HL-60 (cell line): ENCODE measurements at regions not wholly inside any gene's neighbourhood (a gene's known extent, or its start where the extent isn't known, plus 50 kb on each side); places are given as distances from the start of the nearest gene placed in this dataset.
"Not testable (repeated sequence)": the region's sequence is repeated elsewhere in the genome, so short reads cannot be mapped to it uniquely, and the experiment has no call there.

Experiments used
- GABPA ChIP-seq: IDR thresholded peaks from 2 replicates; pipeline ENCODE4 v1.6.1; 2012; ENCODE audit warnings: low read depth
- POLR2AphosphoS5 ChIP-seq: IDR thresholded peaks from 2 replicates; pipeline ENCODE4 v1.6.1; 2012; ENCODE audit warnings: low read depth
- SPI1 ChIP-seq: IDR thresholded peaks from 2 replicates; pipeline ENCODE4 v1.6.1; 2012; ENCODE audit warnings: low read depth, mild to moderate bottlenecking, borderline replicate concordance
- TF ChIP-seq, protein P1 (sequence below): IDR thresholded peaks from 2 replicates; pipeline ENCODE4 v1.6.1; 2012; ENCODE audit warnings: low read depth; ENCODE audit not compliant: insufficient replicate concordance
- TF ChIP-seq, protein P2 (sequence below): IDR thresholded peaks from one replicate; pipeline ENCODE4 v1.5.1; 2011; ENCODE audit warnings: low read length, control low read depth, inconsistent platforms; ENCODE audit not compliant: insufficient read depth

DNA sequence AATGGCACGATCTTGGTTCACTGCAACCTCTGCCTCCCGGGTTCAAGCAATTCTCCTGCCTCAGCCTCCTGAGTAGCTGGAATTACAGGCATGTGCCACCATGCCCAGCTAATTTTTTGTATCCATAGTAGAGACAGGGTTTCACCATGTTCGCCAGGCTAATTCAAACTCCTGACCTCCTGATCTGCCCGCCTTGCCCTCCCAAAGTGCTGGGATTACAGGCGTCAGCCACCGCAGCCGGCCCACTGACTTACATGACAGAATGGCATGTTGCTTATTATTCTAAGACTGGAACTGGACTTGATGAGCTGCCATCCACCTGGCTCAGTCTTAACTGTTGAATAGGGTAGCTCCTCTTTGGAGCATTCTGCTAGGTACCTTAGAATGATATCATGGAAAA, 363.6 kb upstream of the CCNH start:
- TF ChIP-seq, protein P1, sequence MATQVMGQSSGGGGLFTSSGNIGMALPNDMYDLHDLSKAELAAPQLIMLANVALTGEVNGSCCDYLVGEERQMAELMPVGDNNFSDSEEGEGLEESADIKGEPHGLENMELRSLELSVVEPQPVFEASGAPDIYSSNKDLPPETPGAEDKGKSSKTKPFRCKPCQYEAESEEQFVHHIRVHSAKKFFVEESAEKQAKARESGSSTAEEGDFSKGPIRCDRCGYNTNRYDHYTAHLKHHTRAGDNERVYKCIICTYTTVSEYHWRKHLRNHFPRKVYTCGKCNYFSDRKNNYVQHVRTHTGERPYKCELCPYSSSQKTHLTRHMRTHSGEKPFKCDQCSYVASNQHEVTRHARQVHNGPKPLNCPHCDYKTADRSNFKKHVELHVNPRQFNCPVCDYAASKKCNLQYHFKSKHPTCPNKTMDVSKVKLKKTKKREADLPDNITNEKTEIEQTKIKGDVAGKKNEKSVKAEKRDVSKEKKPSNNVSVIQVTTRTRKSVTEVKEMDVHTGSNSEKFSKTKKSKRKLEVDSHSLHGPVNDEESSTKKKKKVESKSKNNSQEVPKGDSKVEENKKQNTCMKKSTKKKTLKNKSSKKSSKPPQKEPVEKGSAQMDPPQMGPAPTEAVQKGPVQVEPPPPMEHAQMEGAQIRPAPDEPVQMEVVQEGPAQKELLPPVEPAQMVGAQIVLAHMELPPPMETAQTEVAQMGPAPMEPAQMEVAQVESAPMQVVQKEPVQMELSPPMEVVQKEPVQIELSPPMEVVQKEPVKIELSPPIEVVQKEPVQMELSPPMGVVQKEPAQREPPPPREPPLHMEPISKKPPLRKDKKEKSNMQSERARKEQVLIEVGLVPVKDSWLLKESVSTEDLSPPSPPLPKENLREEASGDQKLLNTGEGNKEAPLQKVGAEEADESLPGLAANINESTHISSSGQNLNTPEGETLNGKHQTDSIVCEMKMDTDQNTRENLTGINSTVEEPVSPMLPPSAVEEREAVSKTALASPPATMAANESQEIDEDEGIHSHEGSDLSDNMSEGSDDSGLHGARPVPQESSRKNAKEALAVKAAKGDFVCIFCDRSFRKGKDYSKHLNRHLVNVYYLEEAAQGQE = not testable (repeated sequence)
- TF ChIP-seq, protein P2, sequence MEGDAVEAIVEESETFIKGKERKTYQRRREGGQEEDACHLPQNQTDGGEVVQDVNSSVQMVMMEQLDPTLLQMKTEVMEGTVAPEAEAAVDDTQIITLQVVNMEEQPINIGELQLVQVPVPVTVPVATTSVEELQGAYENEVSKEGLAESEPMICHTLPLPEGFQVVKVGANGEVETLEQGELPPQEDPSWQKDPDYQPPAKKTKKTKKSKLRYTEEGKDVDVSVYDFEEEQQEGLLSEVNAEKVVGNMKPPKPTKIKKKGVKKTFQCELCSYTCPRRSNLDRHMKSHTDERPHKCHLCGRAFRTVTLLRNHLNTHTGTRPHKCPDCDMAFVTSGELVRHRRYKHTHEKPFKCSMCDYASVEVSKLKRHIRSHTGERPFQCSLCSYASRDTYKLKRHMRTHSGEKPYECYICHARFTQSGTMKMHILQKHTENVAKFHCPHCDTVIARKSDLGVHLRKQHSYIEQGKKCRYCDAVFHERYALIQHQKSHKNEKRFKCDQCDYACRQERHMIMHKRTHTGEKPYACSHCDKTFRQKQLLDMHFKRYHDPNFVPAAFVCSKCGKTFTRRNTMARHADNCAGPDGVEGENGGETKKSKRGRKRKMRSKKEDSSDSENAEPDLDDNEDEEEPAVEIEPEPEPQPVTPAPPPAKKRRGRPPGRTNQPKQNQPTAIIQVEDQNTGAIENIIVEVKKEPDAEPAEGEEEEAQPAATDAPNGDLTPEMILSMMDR = not testable (repeated sequence)
- not testable (repeated sequence) for TF ChIP-seq POLR2AphosphoS5, SPI1, GABPA
